Stomach (tissue), 8 donors: ENCODE measurements at regions not wholly inside any gene's neighbourhood (a gene's known extent, or its start where the extent isn't known, plus 50 kb on each side); places are given as distances from the start of the nearest gene placed in this dataset.

Source experiments
- DNase-seq, 2 donors: peaks; one replicate each; pipeline versions ENCODE4 v3.0.0 to v3.0.0-alpha.2; 2013 to 2019
- H3K27ac ChIP-seq, 5 donors: fragments of 200-600 bp in 4 of 5; sonication (generic) in 4 of 5; one replicate each; pipeline ENCODE4 v1.5.1; 2013 to 2019; ENCODE audit warnings: mild to moderate bottlenecking in 1 of 5, moderate library complexity in 1 of 5
- H3K27me3 ChIP-seq, 3 donors: fragments of 200-600 bp; sonication (generic); one replicate each; pipeline ENCODE4 v1.5.1; 2017 to 2019; ENCODE audit warnings: mixed run types in 1 of 3
- H3K36me3 ChIP-seq, 4 donors: fragments of 200-600 bp; sonication (generic); 1 replicate in 3 of 4; 2 replicates in 1 of 4; pipeline ENCODE4 v1.5.1; 2016 to 2019
- H3K4me1 ChIP-seq, 4 donors: fragments of 200-600 bp; sonication (generic); one replicate each; pipeline ENCODE4 v1.5.1; 2016 to 2019
- H3K4me3 ChIP-seq, 4 donors: fragments of 200-600 bp; sonication (generic) in 3 of 4; one replicate each; pipeline ENCODE4 v1.5.1; 2016 to 2019; ENCODE audit warnings: mild to moderate bottlenecking in 1 of 4
- H3K9me3 ChIP-seq, 4 donors: fragments of 200-600 bp; sonication (generic); one replicate each; pipeline ENCODE4 v1.5.1; 2016 to 2019
- EP300 ChIP-seq: sonication (generic); formaldehyde crosslinking; IDR thresholded peaks from one replicate; pipeline ENCODE4 v1.6.1; 2017; ENCODE audit warnings: antibody characterized with exemption
- POLR2A ChIP-seq, 4 donors: fragments of 450-650 bp; IDR thresholded peaks; one replicate each; pipeline ENCODE4 v1.6.1; 2016; ENCODE audit warnings: antibody characterized with exemption in 4 of 4, control low read depth in 2 of 4, mild to moderate bottlenecking in 1 of 4, moderate library complexity in 1 of 4
- POLR2AphosphoS5 ChIP-seq, 3 donors: sonication (generic); formaldehyde crosslinking; IDR thresholded peaks; one replicate each; pipeline ENCODE4 v1.6.1; 2016; ENCODE audit warnings: antibody characterized with exemption in 3 of 3
- WGBS, 5 donors: extraction: QIAGEN DNeasy Blood & Tissue Kit in 3 of 5; methylation state at CpG; one replicate each; pipeline versions ENCODE4 v1.1.5 to v1.1.7; 2013 to 2018; 5-methylcytosine and 5-hydroxymethylcytosine counted together
- intact Hi-C: fragments of 100-400 bp; cut with DNase I; formaldehyde crosslinking; loops from one replicate; pipeline ENCODE4 v1.15.1; 2023; ENCODE audit warnings: low total_unique reads
- TF ChIP-seq, protein P1 (sequence below), 7 experiments: fragments of 450-650 bp in 4 of 7; fragments of 200-600 bp in 3 of 7; sonication (generic) in 3 of 7; IDR thresholded peaks; one replicate each; pipeline ENCODE4 v1.5.1; 2016 to 2019; ENCODE audit warnings: antibody characterized with exemption in 7 of 7, control low read depth in 2 of 7, mild to moderate bottlenecking in 1 of 7
- donor health status: healthy with polysubstance abuse.
- donor health status: Bipolar disorder and iron deficiency.
- donor health status: healthy.

DNA sequence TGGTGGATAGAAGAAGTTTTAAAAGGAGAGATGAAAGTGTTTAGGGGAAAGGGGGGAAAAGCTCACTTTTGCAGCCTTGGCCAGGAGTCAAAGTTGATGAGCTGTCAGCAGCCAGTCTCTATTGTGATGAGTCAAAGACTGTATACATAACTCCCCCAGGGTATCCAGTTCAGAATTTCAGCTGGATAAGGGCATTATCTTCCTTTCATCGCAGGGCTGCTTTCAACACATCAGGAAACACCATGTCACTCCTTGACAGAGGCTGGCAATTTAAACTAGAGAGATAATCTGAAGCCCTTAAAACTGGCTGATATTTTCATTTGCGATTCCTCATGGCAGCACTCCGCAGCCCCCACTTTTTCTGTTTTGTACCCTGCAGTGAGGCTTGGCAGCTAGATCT, 328.5 kb downstream of the TBX15 start:
- Histone ChIP-seq H3K27me3 (no peaks in the 10 kb centered on the region), H3K4me3 (no peak overlapping the region), H3K4me1 (no peaks in the 10 kb centered on the region), H3K9me3 (peaks cover 0 to 4% (median 2%) of the 10 kb centered on the region in 4 donors), H3K27ac (no peak overlapping the region), H3K36me3 (no peaks in the 10 kb centered on the region)
- 58 to 80% (median 74%) methylated on average over 3 of the region's 3 CpGs for WGBS, 5 donors
- TF ChIP-seq POLR2A (IDR thresholded peaks at IDR 0.05) (no peak), POLR2AphosphoS5 (IDR thresholded peaks at IDR 0.05) (no peak), EP300 (no peak)
- TF ChIP-seq, protein P1, sequence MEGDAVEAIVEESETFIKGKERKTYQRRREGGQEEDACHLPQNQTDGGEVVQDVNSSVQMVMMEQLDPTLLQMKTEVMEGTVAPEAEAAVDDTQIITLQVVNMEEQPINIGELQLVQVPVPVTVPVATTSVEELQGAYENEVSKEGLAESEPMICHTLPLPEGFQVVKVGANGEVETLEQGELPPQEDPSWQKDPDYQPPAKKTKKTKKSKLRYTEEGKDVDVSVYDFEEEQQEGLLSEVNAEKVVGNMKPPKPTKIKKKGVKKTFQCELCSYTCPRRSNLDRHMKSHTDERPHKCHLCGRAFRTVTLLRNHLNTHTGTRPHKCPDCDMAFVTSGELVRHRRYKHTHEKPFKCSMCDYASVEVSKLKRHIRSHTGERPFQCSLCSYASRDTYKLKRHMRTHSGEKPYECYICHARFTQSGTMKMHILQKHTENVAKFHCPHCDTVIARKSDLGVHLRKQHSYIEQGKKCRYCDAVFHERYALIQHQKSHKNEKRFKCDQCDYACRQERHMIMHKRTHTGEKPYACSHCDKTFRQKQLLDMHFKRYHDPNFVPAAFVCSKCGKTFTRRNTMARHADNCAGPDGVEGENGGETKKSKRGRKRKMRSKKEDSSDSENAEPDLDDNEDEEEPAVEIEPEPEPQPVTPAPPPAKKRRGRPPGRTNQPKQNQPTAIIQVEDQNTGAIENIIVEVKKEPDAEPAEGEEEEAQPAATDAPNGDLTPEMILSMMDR (IDR thresholded peaks at IDR 0.05) = no peak
- no peak for DNase-seq
- intact Hi-C loops = no loop called here

DNA sequence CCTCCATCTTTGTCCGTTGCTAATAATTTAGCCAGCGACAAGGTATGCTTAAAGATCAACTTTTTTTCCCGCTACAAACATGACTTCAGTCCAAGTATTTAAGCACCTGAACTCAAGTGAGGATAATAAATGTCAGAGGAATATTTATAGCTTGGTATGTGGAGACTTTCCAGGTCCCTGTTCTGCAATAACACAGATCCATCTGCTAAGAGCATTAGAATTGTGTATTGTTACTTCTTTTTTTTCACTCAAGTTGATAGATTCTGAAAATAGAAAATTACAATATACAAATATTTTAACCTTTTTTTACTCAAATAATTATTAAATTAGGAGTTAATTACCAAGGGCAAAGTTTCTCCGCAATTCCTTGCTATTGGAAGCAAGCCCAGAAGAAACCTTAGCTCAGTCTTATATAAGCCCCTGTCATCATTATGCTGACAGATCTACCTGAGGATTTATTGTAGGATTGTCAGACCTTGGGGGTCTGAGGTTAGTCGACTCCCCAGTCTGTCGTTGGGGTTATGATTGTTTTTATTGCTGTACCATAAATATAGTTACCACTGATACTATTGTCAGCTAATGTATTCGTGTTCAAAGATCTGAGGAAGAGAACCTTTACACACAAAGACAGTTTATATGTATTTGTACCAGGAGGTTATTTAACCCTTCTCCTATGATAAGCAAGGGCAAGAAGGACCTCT, 337.9 kb downstream of the TBX15 start:
- Histone ChIP-seq H3K4me3 (no peak overlapping the region), H3K4me1 (no peaks in the 10 kb centered on the region), H3K27ac (no peak overlapping the region), H3K36me3 (no peaks in the 10 kb centered on the region), H3K27me3 (no peaks in the 10 kb centered on the region), H3K9me3 (peaks cover 0 to 8% (median 0%) of the 10 kb centered on the region in 4 donors)
- intact Hi-C loops = no loop called here
- TF ChIP-seq POLR2A (IDR thresholded peaks at IDR 0.05) = no peak
- no peak for TF ChIP-seq POLR2AphosphoS5 (IDR thresholded peaks at IDR 0.05)
- TF ChIP-seq, protein P1 (IDR thresholded peaks at IDR 0.05) = no peak
- TF ChIP-seq EP300 = no peak
- WGBS, 5 donors = 40 to 72% (median 63%) methylated on average over 7 of the region's 7 CpGs
- DNase-seq = peak in 1 of 2 donors; percentile 5

DNA sequence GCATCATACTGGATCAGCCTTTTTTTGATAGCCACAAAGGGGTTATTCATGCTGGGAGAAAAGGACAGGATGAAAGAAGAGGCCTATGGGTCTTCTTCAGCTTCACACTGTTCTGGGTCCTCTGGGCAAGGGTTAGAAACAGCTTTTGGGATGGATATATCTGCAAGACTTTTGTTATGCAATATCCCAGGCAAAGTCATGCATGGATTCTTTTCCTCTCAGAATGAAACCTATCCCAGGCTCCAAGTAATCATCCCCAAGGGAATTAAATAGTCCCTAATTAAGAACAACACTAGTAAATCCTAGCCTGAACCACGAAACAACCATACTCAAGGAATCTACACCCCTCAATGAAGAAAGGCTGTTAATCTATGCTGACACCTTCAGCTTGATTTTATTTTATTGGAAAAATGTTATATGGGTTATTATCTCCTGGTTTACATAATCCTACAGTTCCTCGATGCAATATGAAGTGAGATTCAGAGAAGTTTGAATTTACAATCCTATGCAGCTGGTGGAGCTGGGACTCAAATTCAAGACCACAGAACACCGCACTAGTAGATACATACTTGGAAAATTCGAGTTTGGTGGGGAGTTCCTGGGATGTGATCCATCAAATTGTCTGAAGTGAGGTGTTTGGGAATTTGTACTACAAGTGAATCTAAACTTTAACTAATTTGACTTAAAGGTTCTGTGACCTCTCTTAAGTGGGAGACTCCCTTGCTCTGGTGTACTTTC, 338.6 kb downstream of the TBX15 start:
- Histone ChIP-seq H3K9me3 (peaks cover 0 to 4% (median 0%) of the 10 kb centered on the region in 4 donors), H3K27ac (no peak overlapping the region), H3K27me3 (no peaks in the 10 kb centered on the region), H3K36me3 (no peaks in the 10 kb centered on the region), H3K4me3 (no peak overlapping the region), H3K4me1 (no peaks in the 10 kb centered on the region)
- DNase-seq = no peak
- TF ChIP-seq POLR2AphosphoS5 (IDR thresholded peaks at IDR 0.05) (no peak), EP300 (no peak), POLR2A (IDR thresholded peaks at IDR 0.05) (no peak)
- TF ChIP-seq, protein P1 (IDR thresholded peaks at IDR 0.05) = no peak
- WGBS, 5 donors = 46 to 63% (median 55%) methylated on average over 4 of the region's 4 CpGs
- intact Hi-C loops = no loop called here

DNA sequence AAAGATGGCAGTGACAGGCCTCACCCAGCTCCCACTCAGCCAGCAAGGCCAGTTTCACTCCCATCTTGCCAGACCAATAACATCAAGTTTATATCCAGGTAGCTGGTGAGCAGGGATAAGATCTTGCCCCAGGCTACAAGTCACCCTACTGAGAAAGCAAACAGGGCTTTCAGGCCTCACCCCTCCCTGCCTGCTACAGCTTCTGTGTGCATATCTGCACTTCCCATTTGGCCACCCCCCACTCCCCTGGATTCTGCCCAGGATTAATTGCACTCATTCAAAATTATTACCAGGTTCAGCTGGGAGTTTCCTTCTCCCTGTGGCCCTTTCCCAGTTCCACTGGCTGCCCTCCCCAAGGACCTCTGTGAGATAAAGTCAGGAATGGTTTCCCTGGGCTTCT, 352.1 kb downstream of the TBX15 start:
- no peak overlapping the region for H3K27ac ChIP-seq
- H3K4me1 ChIP-seq = no peaks in the 10 kb centered on the region
- intact Hi-C loops = no loop called here
- H3K9me3 ChIP-seq = peaks cover 0 to 17% (median 7%) of the 10 kb centered on the region in 4 donors
- H3K36me3 ChIP-seq = no peaks in the 10 kb centered on the region
- TF ChIP-seq, protein P1 (IDR thresholded peaks at IDR 0.05) = no peak
- TF ChIP-seq POLR2AphosphoS5 (IDR thresholded peaks at IDR 0.05) (no peak), EP300 (no peak), POLR2A (IDR thresholded peaks at IDR 0.05) (no peak)
- no peaks in the 10 kb centered on the region for H3K27me3 ChIP-seq
- DNase-seq = no peak
- H3K4me3 ChIP-seq = no peak overlapping the region
